ENCODE measurements at regions not wholly inside any gene's neighbourhood (a gene's known extent, or its start where the extent isn't known, plus 50 kb on each side); places are given as distances from the start of the nearest gene placed in this dataset.

DNA sequence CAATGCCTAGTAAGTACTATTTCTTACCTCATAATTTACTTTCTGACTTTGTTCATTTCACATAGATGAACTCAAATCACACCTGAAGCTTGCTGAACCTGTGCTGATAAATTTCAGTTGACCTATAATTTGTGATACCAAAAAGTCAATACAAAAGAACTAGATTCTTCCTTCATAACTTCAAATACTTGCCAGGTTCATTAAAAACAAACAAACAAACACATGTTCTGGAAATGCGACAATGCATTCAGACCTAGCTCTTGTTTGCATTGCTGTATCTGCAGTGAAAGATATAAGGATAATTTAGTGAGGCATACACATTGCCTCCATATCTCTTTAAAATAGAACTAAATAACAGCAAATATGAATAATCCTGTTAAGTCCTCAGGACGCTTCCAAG, 221.3 kb downstream of the GXYLT1 start:
- TF ChIP-seq, protein P1, sequence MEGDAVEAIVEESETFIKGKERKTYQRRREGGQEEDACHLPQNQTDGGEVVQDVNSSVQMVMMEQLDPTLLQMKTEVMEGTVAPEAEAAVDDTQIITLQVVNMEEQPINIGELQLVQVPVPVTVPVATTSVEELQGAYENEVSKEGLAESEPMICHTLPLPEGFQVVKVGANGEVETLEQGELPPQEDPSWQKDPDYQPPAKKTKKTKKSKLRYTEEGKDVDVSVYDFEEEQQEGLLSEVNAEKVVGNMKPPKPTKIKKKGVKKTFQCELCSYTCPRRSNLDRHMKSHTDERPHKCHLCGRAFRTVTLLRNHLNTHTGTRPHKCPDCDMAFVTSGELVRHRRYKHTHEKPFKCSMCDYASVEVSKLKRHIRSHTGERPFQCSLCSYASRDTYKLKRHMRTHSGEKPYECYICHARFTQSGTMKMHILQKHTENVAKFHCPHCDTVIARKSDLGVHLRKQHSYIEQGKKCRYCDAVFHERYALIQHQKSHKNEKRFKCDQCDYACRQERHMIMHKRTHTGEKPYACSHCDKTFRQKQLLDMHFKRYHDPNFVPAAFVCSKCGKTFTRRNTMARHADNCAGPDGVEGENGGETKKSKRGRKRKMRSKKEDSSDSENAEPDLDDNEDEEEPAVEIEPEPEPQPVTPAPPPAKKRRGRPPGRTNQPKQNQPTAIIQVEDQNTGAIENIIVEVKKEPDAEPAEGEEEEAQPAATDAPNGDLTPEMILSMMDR (IDR thresholded peaks at IDR 0.05), result no peak
- TF ChIP-seq POLR2A (IDR thresholded peaks at IDR 0.05) (no peak), POLR2AphosphoS5 (IDR thresholded peaks at IDR 0.05) (no peak)
